H4 (cell line): ENCODE measurements at regions not wholly inside any gene's neighbourhood (a gene's known extent, or its start where the extent isn't known, plus 50 kb on each side); places are given as distances from the start of the nearest gene placed in this dataset.

Source experiments
- DNase-seq: peaks from one replicate; pipeline ENCODE4 v3.0.0-alpha.2; 2015; ENCODE audit warnings: low spot score

GRCh38 chr13:54859827-54860226 is 1831.2 kb downstream of the OLFM4 start:
- no peak for DNase-seq

DNA sequence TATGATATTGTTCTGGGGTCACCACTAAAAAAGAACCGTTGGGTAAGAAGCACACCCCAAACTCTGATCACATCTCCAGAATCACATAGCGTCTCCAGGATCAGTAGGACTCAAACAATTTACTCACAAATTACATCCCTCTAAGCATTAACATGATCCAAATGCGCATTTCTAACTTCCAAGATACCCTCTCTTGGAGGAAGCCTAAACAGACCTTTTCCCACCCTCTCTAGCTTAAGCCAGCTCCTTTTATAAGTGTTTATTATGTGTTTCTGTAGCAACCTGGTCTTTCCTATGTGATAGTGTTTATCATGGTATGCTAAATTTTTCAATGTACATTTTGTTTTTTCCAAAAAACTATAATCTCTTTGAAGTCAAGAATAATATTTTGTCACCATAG is 1846.5 kb downstream of the OLFM4 start:
- no peak for DNase-seq

DNA sequence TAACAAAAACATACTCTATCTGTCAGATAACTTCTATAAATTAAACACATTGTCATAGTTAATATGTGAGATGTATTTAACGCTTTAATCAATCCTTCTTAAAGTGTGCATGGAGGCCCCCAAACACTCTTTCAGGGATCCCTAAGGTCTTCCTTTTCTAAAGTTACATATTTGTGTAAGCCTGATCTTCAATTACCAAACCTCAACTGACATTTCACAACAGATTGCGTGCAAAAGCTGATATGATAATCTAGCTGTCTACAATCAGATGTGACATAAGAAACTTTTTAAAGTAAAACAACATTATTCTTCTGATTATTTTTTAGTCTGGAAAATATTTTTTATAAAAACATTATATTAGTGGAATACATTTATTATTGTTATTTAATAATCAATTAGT is 1850.4 kb downstream of the OLFM4 start:
- DNase-seq: no peak

- peak; percentile 11 for DNase-seq
These were observed 1856.1 kb downstream of the OLFM4 start for GRCh38 chr13:54884682-54885081.

DNA sequence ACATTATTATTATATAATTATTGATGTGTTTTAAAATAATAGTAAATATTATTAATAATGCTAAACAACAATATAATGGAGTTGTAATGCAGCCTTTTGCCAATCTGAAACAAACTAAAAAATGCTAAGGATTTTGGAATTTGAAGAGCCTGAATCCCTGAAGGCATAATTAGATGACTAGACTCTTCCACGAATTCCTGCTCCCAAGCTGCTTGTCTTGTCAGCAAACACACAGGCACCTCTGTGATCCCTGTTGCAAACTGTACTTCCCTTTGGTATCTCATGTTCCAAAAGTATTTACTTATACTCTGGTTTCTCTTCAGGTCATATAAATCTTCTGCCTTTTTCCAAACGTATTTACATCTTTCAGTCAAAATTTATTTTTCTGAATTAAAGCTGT is 1862.4 kb downstream of the OLFM4 start:
- no peak for DNase-seq

GRCh38 chr13:54901316-54901715 is 1872.7 kb downstream of the OLFM4 start:
- DNase-seq: no peak

- DNase-seq: no peak
These were observed 1883.8 kb downstream of the OLFM4 start for GRCh38 chr13:54912367-54912766.

- no peak for DNase-seq
These were observed 1885.1 kb downstream of the OLFM4 start for GRCh38 chr13:54913668-54914067.

DNA sequence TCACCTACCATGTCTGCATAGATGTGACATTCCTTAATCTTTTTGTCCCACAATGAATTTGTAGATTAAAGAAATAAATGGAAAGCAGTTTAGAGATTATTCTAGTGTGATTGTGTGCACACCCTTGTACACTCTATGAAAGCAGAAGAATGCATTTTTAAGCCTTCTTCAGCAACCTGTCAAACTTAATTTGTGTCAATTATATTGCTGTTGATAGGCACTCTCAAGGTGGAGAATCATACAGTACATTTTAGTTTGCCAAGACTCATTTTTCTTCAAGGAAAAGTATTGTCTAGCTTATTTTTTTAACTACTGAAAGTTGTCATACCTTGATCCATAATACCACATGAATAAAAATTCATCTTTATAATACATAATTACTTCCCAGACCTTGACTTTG is 1898.9 kb downstream of the OLFM4 start:
- no peak for DNase-seq

DNA sequence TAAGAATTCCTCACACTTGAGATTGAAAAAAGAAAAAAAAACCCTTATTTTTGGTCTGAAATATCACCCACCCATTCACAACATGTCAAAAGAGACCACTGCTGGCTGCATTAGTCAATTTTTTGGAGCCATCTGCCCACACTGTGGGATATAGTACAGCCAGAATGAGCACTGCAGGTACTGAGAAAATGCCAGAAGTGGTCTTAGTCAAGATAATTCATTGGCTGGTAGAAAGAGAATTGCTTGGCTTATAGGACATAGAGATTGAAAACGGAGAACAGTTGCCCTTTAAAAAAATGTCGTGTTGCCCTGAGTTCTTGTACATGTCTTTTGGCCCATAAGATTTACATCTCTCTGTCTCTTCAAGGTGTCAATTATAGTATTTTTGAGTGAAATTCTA is 1899.5 kb downstream of the OLFM4 start:
- DNase-seq: no peak

- DNase-seq: no peak
These were observed 1905.5 kb downstream of the OLFM4 start for GRCh38 chr13:54934121-54934520.

DNA sequence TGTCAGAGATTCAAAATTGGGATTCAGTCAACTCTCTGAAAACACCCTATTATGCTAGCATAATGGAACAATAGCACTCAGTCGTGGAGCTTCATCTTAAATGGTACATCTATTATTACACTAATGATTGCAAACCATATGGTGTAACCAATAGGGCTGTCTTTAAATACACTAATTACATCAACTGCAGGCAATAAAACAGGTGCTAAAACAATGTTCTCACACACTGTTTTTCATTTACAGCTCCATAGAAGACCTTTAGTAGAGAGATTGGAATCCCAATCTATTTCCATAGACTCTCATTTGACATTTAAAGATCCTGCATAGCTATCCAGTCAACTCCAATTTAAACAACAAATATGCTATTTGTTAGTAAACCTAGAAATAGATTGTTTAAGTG is 1917.4 kb downstream of the OLFM4 start:
- no peak for DNase-seq

DNA sequence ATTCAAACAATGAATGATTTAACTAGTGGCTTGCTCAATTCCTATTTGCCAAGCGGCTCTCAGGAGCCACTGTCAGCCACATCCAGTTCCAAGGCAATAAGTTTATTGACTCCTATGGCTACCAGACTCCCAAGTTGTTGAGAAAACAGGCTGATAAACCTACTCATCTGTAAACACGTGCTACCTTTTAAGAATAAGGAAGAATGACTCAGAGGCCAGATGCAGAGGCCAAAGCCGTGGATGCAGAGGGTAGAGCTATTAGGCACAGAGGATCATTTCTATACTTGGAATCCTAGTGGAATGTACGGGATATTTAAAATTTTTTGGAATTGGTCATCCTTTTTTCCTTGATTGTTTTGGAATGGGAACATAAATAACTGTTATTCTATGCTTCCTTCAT is 1921.1 kb downstream of the OLFM4 start:
- DNase-seq: no peak

GRCh38 chr13:54950546-54950945 is 1921.9 kb downstream of the OLFM4 start:
- no peak for DNase-seq

DNA sequence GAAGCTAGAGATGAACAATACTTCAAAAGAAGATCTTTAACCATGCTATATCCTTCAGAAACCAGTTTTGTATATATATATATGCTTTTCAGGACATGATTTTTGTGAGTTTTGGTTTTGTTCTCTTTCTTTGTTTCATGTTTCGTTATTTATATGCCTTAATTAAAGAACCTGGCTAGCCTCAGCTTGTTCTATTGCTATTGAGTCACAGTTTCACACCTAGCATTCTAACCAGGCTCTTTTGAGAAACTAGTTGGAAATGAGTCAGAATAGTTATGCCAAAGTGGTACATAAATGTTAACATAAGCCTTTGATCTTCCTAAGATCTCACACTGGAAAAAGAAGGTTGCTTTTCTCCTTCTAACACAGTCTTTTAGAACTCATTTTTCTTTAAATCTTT is 1925.2 kb downstream of the OLFM4 start:
- DNase-seq: no peak

GRCh38 chr13:54958781-54959180 is 1930.2 kb downstream of the OLFM4 start:
- DNase-seq: no peak

GRCh38 chr13:54965881-54966280 is 1937.3 kb downstream of the OLFM4 start:
- peak; percentile 42 for DNase-seq

- no peak for DNase-seq
These were observed 1944.2 kb downstream of the OLFM4 start for GRCh38 chr13:54972838-54973237.

DNA sequence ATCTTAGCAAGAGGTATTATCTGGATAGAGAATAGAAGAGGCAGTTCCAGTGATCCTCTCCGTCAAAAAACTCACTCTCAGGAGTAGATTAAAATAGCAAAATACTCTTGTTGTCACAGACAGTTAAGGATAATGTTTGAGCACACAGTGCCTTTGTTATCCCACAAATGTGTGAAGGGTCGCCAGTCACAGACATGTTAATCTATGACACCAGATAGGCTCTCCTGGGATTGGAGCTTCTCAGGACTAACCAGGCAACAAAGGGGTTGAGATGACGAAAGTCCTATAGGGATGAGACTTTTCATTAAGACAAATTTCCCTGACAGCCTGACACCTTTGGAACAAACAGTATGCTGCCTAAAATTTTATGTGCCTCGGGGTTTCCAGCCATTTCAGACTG is 1947.1 kb downstream of the OLFM4 start:
- no peak for DNase-seq

DNA sequence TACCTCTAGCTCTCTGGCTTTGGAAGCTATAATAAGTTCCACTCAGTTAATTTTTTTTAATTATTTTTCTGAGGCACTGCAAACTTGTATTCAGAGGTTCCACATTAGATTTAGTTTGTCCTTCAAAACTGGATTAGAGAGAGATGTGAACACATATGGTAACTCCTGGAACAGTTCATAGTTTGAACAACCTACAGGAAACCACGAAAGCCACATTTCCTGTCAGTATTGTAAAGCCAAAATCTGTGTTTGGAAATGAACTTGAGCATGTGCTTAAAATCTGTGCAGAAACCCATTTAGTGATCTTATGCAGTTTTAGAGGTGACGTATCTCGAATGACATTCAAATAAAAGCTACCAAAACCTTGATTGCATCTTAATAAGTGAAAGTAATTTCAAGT is 1952.0 kb downstream of the OLFM4 start:
- DNase-seq: peak; percentile 13

DNA sequence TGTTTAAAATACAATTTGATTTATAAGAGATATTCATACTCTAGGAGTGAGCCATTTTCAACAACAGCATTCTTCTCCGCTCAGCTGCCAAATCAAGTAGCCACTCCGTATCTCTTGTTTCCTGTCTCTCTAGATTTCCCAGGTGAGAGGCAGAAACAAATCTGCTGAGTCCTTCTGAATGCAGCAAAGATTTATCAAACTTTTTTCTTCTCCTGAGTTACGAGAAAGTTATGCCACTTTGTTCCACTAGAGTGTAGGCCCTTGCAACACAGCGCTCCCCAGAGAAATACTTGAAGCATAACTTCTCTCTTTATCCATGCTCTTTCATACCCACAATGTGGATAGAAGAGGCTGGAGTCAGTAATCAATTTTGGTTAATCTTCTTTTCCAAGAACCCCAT is 1960.8 kb downstream of the OLFM4 start:
- peak; percentile 5 for DNase-seq

DNA sequence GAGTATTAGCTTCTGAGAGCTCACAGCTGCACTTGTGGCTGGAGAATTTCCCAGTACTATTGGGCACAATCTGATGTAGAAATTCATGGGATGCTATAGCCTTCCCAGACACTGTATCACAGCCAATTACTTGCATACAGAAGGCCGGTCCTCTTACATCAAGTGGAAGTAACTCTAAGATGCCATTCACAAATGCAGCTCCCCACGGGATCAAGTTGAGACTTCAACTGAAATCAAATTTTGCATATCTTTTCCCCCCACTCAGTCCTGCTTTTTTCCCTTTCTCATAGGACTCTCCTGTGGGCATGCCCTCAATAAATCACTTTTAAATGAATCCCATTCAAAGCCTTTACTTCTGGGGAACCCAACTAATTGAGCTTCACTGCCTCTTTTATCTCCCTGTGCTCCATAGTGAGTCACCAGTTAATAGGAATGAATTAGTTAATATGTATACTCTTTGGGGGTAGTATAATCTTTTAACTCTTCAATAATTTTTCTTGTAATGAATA is 1970.8 kb downstream of the OLFM4 start:
- no peak for DNase-seq

- DNase-seq: no peak
These were observed 1971.4 kb downstream of the OLFM4 start for GRCh38 chr13:55000043-55000442.

DNA sequence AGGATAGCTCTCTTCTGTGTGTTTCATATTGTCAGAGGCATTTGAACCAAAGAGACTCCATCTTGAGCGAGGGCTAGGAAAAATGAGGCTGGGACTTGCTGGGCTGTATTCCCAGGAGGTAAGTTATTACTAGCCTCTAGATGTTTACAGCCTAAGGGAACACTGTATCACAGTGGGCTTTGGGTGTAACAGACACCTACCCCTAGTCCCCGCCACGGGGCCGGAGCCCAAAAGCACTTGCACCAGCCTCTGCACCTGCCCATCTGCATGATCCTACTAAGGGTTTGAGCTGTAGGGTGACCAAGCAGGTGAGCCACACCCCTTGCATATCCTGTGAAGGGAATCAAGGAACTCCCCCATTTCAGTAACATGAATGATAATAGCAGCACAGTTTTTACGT is 1972.2 kb downstream of the OLFM4 start:
- DNase-seq: no peak

DNA sequence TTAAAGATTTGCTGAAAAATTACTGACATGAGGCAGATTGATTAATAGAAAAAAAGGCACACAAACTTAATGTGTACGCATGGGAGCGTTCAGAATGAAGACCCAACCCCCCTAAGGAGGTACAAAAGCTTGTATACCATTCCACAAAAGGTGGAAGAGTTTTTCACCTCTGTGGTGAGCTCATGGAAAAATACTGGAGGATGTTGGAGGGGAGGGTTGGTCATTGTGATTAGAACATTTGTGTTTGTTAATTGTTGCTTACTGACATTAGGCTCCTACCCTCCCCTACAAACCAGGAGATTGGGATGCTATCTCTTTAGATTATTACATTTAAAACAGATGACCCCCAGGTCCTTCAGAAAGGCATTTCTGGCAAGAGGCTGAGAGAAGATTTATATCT is 1973.3 kb downstream of the OLFM4 start:
- no peak for DNase-seq
